HEK293 (cell line): ENCODE measurements at regions not wholly inside any gene's neighbourhood (a gene's known extent, or its start where the extent isn't known, plus 50 kb on each side); places are given as distances from the start of the nearest gene placed in this dataset.

Source experiments
- CTCF ChIA-PET: fragments of 350-600 bp; formaldehyde crosslinking; extraction: SDS; loops from one replicate; lab custom pipeline; 2021; ENCODE audit warnings: antibody characterized with exemption; lab: Yijun Ruan, JAX
- POLR2A ChIA-PET: fragments of 300-600 bp; formaldehyde crosslinking; extraction: SDS; loops from one replicate; lab custom pipeline; 2020; ENCODE audit warnings: antibody characterized with exemption, inconsistent platforms; lab: Yijun Ruan, JAX
- H3K27ac ChIP-seq: fragments of 200-500 bp; sonication (Bioruptor generic); 2 replicates; pipeline ENCODE4 v1.5.1; 2014; ENCODE audit warnings: low read depth, low read length, control low read depth, inconsistent platforms; ENCODE audit errors: extremely low read depth
- H3K36me3 ChIP-seq, 2 experiments: fragments of 200-500 bp in 1 of 2; sonication (Bioruptor generic) in 1 of 2; 1 replicate in 1 of 2; 2 replicates in 1 of 2; pipeline ENCODE4 v1.5.1; 2014 to 2017; ENCODE audit warnings: inconsistent platforms in 2 of 2, low read length in 2 of 2; ENCODE audit not compliant: control insufficient read depth in 2 of 2, insufficient read depth in 1 of 2
- H3K4me1 ChIP-seq: fragments of 200-500 bp; sonication (Bioruptor generic); 2 replicates; pipeline ENCODE4 v1.5.1; 2014; ENCODE audit warnings: mild to moderate bottlenecking, low read length, inconsistent platforms; ENCODE audit not compliant: control insufficient read depth, insufficient read depth
- H3K4me3 ChIP-seq: 2 replicates; pipeline ENCODE4 v1.5.1; 2011; ENCODE audit warnings: low read depth, mild to moderate bottlenecking, control low read depth, low read length, moderate library complexity
- H3K9me3 ChIP-seq: fragments of 200-500 bp; sonication (Bioruptor generic); 2 replicates; pipeline ENCODE4 v1.5.1; 2014; ENCODE audit warnings: low read depth, low read length, inconsistent platforms; ENCODE audit not compliant: control insufficient read depth, insufficient read depth
- BCL6B ChIP-seq: fragments of 450-650 bp; formaldehyde crosslinking; IDR thresholded peaks from 2 replicates; pipeline ENCODE4 v1.5.1; 2017; ENCODE audit warnings: missing biosample characterization, missing genetic modification characterization
- GLIS1 ChIP-seq: fragments of 450-650 bp; formaldehyde crosslinking; IDR thresholded peaks from 2 replicates; pipeline ENCODE4 v1.5.1; 2016; ENCODE audit warnings: missing biosample characterization, missing genetic modification characterization
- ZBTB6 ChIP-seq: fragments of 450-650 bp; formaldehyde crosslinking; IDR thresholded peaks from 2 replicates; pipeline ENCODE4 v1.5.1; 2017; ENCODE audit warnings: missing biosample characterization, missing genetic modification characterization
- ZNF138 ChIP-seq: fragments of 450-650 bp; formaldehyde crosslinking; IDR thresholded peaks from 2 replicates; pipeline ENCODE4 v1.5.1; 2016; ENCODE audit warnings: missing biosample characterization, missing genetic modification characterization, borderline replicate concordance
- ZNF214 ChIP-seq: fragments of 450-650 bp; formaldehyde crosslinking; IDR thresholded peaks from 2 replicates; pipeline ENCODE4 v1.5.1; 2017; ENCODE audit warnings: missing biosample characterization, mild to moderate bottlenecking, missing genetic modification characterization, borderline replicate concordance
- ZNF221 ChIP-seq: fragments of 450-650 bp; formaldehyde crosslinking; IDR thresholded peaks from 2 replicates; pipeline ENCODE4 v1.5.1; 2017; ENCODE audit warnings: missing biosample characterization, missing genetic modification characterization, borderline replicate concordance
- ZNF223 ChIP-seq: fragments of 450-650 bp; formaldehyde crosslinking; IDR thresholded peaks from 2 replicates; pipeline ENCODE4 v1.5.1; 2016; ENCODE audit warnings: missing biosample characterization, missing genetic modification characterization
- ZNF280C ChIP-seq: fragments of 450-650 bp; formaldehyde crosslinking; IDR thresholded peaks from 2 replicates; pipeline ENCODE4 v1.5.1; 2016; ENCODE audit warnings: missing biosample characterization, missing genetic modification characterization
- ZNF514 ChIP-seq: fragments of 450-650 bp; formaldehyde crosslinking; IDR thresholded peaks from 2 replicates; pipeline ENCODE4 v1.5.1; 2016; ENCODE audit warnings: missing biosample characterization, missing genetic modification characterization
- ZNF518A ChIP-seq: fragments of 450-650 bp; formaldehyde crosslinking; conservative IDR thresholded peaks from 2 replicates; pipeline ENCODE4 v1.5.1; 2016; ENCODE audit warnings: low read depth, missing biosample characterization, missing genetic modification characterization
- ZNF548 ChIP-seq: fragments of 450-650 bp; formaldehyde crosslinking; IDR thresholded peaks from 2 replicates; pipeline ENCODE4 v1.5.1; 2016; ENCODE audit warnings: missing biosample characterization, missing genetic modification characterization
- ZNF629 ChIP-seq: fragments of 450-650 bp; formaldehyde crosslinking; IDR thresholded peaks from 2 replicates; pipeline ENCODE4 v1.5.1; 2017; ENCODE audit warnings: missing biosample characterization, missing genetic modification characterization
- ZSCAN4 ChIP-seq: fragments of 450-650 bp; formaldehyde crosslinking; IDR thresholded peaks from 2 replicates; pipeline ENCODE4 v1.5.1; 2017; ENCODE audit warnings: missing biosample characterization, missing genetic modification characterization

GRCh38 chr13:99439048-99439447, 62.2 kb upstream of the TM9SF2 start (continued):
- TF ChIP-seq ZNF518A (tag by site-specific recombination) (no peak), ZNF138 (no peak), ZNF514 (tag by site-specific recombination) (no peak), ZNF548 (tag by site-specific recombination) (no peak), BCL6B (tag by site-specific recombination) (no peak), ZNF629 (no peak), GLIS1 (tag by site-specific recombination) (no peak), ZNF280C (tag by site-specific recombination) (no peak), ZNF223 (tag by site-specific recombination) (no peak), ZNF214 (tag by site-specific recombination) (no peak), ZBTB6 (tag by site-specific recombination) (no peak), ZSCAN4 (tag by site-specific recombination) (no peak)

GRCh38 chr13:99439850-99440604, 61.2 kb upstream of the TM9SF2 start:
- H3K4me3 ChIP-seq = no peak overlapping the region

More at GRCh38 chr13:99439850-99440604, 61.2 kb upstream of the TM9SF2 start:
- no peak overlapping the region for H3K27ac ChIP-seq
- no peaks in the 10 kb centered on the region for H3K4me1 ChIP-seq
- CTCF ChIA-PET = interaction anchor here (0.5 to 3.0 kb wide), 9 partner anchors 32 to 544 kb away, joined by 3 to 24 read pairs (median 4); no protein-coding TSS in a partner anchor
- H3K36me3 ChIP-seq = no peaks in the 10 kb centered on the region
- POLR2A ChIA-PET = no interaction called here
- H3K9me3 ChIP-seq = no peaks in the 10 kb centered on the region
- TF ChIP-seq ZNF221 (tag by site-specific recombination) = no peak
